ENCODE measurements at regions not wholly inside any gene's neighbourhood (a gene's known extent, or its start where the extent isn't known, plus 50 kb on each side); places are given as distances from the start of the nearest gene placed in this dataset.
"Not testable (repeated sequence)": the region's sequence is repeated elsewhere in the genome, so short reads cannot be mapped to it uniquely, and the experiment has no call there.

- H3K36me3 ChIP-seq (ENCODE audit: insufficient read depth, low read depth, low read length), result no peaks in the 10 kb centered on the region
- no peaks in the 10 kb centered on the region for H3K9me3 ChIP-seq (ENCODE audit: insufficient read depth, low read depth, low read length)
- no peak overlapping the region for H3K4me3 ChIP-seq (ENCODE audit: low read length)
- no peak overlapping the region for H3K27ac ChIP-seq (ENCODE audit: low read length)
- no peaks in the 10 kb centered on the region for H3K27me3 ChIP-seq (ENCODE audit: insufficient read depth, low read length)
- H3K4me1 ChIP-seq (ENCODE audit: insufficient read depth, low read length), result no peaks in the 10 kb centered on the region
- no peak overlapping the region for H3K9ac ChIP-seq (ENCODE audit: low read depth, low read length)
Measured at GRCh38 chrX:46040001-46040400, 505.2 kb downstream of the ZNF674 start.

GRCh38 chrX:46039526-46039925 is 505.7 kb downstream of the ZNF674 start:
- no peaks in the 10 kb centered on the region for H3K36me3 ChIP-seq (ENCODE audit: insufficient read depth, low read depth, low read length)
- H3K27ac ChIP-seq (ENCODE audit: low read length), result no peak overlapping the region
- no peak overlapping the region for H3K9ac ChIP-seq (ENCODE audit: low read depth, low read length)

GRCh38 chrX:46036508-46036907 is 508.7 kb downstream of the ZNF674 start:
- Histone ChIP-seq H3K27ac (ENCODE audit: low read length) (no peak overlapping the region), H3K36me3 (ENCODE audit: insufficient read depth, low read depth, low read length) (no peaks in the 10 kb centered on the region), H3K4me3 (ENCODE audit: low read length) (no peak overlapping the region), H3K27me3 (ENCODE audit: insufficient read depth, low read length) (no peaks in the 10 kb centered on the region), H3K4me1 (ENCODE audit: insufficient read depth, low read length) (no peaks in the 10 kb centered on the region), H3K9me3 (ENCODE audit: insufficient read depth, low read depth, low read length) (no peaks in the 10 kb centered on the region), H3K9ac (ENCODE audit: low read depth, low read length) (no peak overlapping the region)

More at GRCh38 chrX:46039526-46039925, 505.7 kb downstream of the ZNF674 start:
- no peaks in the 10 kb centered on the region for H3K9me3 ChIP-seq (ENCODE audit: insufficient read depth, low read depth, low read length)
- no peaks in the 10 kb centered on the region for H3K27me3 ChIP-seq (ENCODE audit: insufficient read depth, low read length)
- no peaks in the 10 kb centered on the region for H3K4me1 ChIP-seq (ENCODE audit: insufficient read depth, low read length)
- no peak overlapping the region for H3K4me3 ChIP-seq (ENCODE audit: low read length)

- Histone ChIP-seq H3K36me3 (ENCODE audit: insufficient read depth, low read depth, low read length) (no peaks in the 10 kb centered on the region), H3K9me3 (ENCODE audit: insufficient read depth, low read depth, low read length) (no peaks in the 10 kb centered on the region), H3K27me3 (ENCODE audit: insufficient read depth, low read length) (no peaks in the 10 kb centered on the region), H3K4me3 (ENCODE audit: low read length) (no peak overlapping the region), H3K27ac (ENCODE audit: low read length) (no peak overlapping the region), H3K9ac (ENCODE audit: low read depth, low read length) (no peak overlapping the region), H3K4me1 (ENCODE audit: insufficient read depth, low read length) (no peaks in the 10 kb centered on the region)
Measured at GRCh38 chrX:46034868-46035267, 510.4 kb downstream of the ZNF674 start.

- Histone ChIP-seq H3K27me3 (ENCODE audit: insufficient read depth, low read length) (no peaks in the 10 kb centered on the region), H3K27ac (ENCODE audit: low read length) (no peak overlapping the region), H3K4me1 (ENCODE audit: insufficient read depth, low read length) (no peaks in the 10 kb centered on the region), H3K9ac (ENCODE audit: low read depth, low read length) (no peak overlapping the region), H3K36me3 (ENCODE audit: insufficient read depth, low read depth, low read length) (no peaks in the 10 kb centered on the region), H3K9me3 (ENCODE audit: insufficient read depth, low read depth, low read length) (no peaks in the 10 kb centered on the region), H3K4me3 (ENCODE audit: low read length) (no peak overlapping the region)
Measured at GRCh38 chrX:46029777-46030176, 515.4 kb downstream of the ZNF674 start.

- H3K4me1 ChIP-seq (ENCODE audit: insufficient read depth, low read length), result no peaks in the 10 kb centered on the region
- H3K4me3 ChIP-seq (ENCODE audit: low read length), result no peak overlapping the region
- no peak overlapping the region for H3K9ac ChIP-seq (ENCODE audit: low read depth, low read length)
- H3K9me3 ChIP-seq (ENCODE audit: insufficient read depth, low read depth, low read length), result no peaks in the 10 kb centered on the region
- no peak overlapping the region for H3K27ac ChIP-seq (ENCODE audit: low read length)
- H3K27me3 ChIP-seq (ENCODE audit: insufficient read depth, low read length), result no peaks in the 10 kb centered on the region
- H3K36me3 ChIP-seq (ENCODE audit: insufficient read depth, low read depth, low read length), result no peaks in the 10 kb centered on the region
Measured at GRCh38 chrX:46016296-46016695, 528.9 kb downstream of the ZNF674 start.

GRCh38 chrX:46015653-46016052 is 529.6 kb downstream of the ZNF674 start:
- Histone ChIP-seq H3K27ac (ENCODE audit: low read length) (no peak overlapping the region), H3K36me3 (ENCODE audit: insufficient read depth, low read depth, low read length) (no peaks in the 10 kb centered on the region), H3K9ac (ENCODE audit: low read depth, low read length) (no peak overlapping the region), H3K4me1 (ENCODE audit: insufficient read depth, low read length) (no peaks in the 10 kb centered on the region), H3K4me3 (ENCODE audit: low read length) (no peak overlapping the region), H3K27me3 (ENCODE audit: insufficient read depth, low read length) (no peaks in the 10 kb centered on the region), H3K9me3 (ENCODE audit: insufficient read depth, low read depth, low read length) (no peaks in the 10 kb centered on the region)

GRCh38 chrX:45992402-45993123 is 552.7 kb downstream of the ZNF674 start:
- H3K27ac ChIP-seq (ENCODE audit: low read length), result no peak overlapping the region

GRCh38 chrX:45986971-45987370 is 558.2 kb downstream of the ZNF674 start:
- Histone ChIP-seq H3K36me3 (ENCODE audit: insufficient read depth, low read depth, low read length) (no peaks in the 10 kb centered on the region), H3K9ac (ENCODE audit: low read depth, low read length) (no peak overlapping the region), H3K4me1 (ENCODE audit: insufficient read depth, low read length) (no peaks in the 10 kb centered on the region), H3K9me3 (ENCODE audit: insufficient read depth, low read depth, low read length) (no peaks in the 10 kb centered on the region), H3K27me3 (ENCODE audit: insufficient read depth, low read length) (no peaks in the 10 kb centered on the region), H3K4me3 (ENCODE audit: low read length) (no peak overlapping the region), H3K27ac (ENCODE audit: low read length) (no peak overlapping the region)

More at GRCh38 chrX:45992402-45993123, 552.7 kb downstream of the ZNF674 start:
- H3K4me3 ChIP-seq (ENCODE audit: low read length), result no peak overlapping the region
- no peaks in the 10 kb centered on the region for H3K36me3 ChIP-seq (ENCODE audit: insufficient read depth, low read depth, low read length)
- H3K9ac ChIP-seq (ENCODE audit: low read depth, low read length), result no peak overlapping the region
- H3K4me1 ChIP-seq (ENCODE audit: insufficient read depth, low read length), result no peaks in the 10 kb centered on the region
- H3K27me3 ChIP-seq (ENCODE audit: insufficient read depth, low read length), result no peaks in the 10 kb centered on the region
- no peaks in the 10 kb centered on the region for H3K9me3 ChIP-seq (ENCODE audit: insufficient read depth, low read depth, low read length)

- Histone ChIP-seq H3K9ac (ENCODE audit: low read depth, low read length) (no peak overlapping the region), H3K9me3 (ENCODE audit: insufficient read depth, low read depth, low read length) (no peaks in the 10 kb centered on the region), H3K4me1 (ENCODE audit: insufficient read depth, low read length) (no peaks in the 10 kb centered on the region), H3K27me3 (ENCODE audit: insufficient read depth, low read length) (no peaks in the 10 kb centered on the region), H3K4me3 (ENCODE audit: low read length) (no peak overlapping the region), H3K36me3 (ENCODE audit: insufficient read depth, low read depth, low read length) (no peaks in the 10 kb centered on the region), H3K27ac (ENCODE audit: low read length) (no peak overlapping the region)
Measured at GRCh38 chrX:45986081-45986480, 559.1 kb downstream of the ZNF674 start.

GRCh38 chrX:45982958-45983727 is 562.1 kb downstream of the ZNF674 start:
- H3K4me3 ChIP-seq (ENCODE audit: low read length); H3K9me3 ChIP-seq (ENCODE audit: insufficient read depth, low read depth, low read length); H3K27me3 ChIP-seq (ENCODE audit: insufficient read depth, low read length); H3K9ac ChIP-seq (ENCODE audit: low read depth, low read length); H3K4me1 ChIP-seq (ENCODE audit: insufficient read depth, low read length); H3K36me3 ChIP-seq (ENCODE audit: insufficient read depth, low read depth, low read length); H3K27ac ChIP-seq (ENCODE audit: low read length): not testable (repeated sequence)

- no peaks in the 10 kb centered on the region for H3K36me3 ChIP-seq (ENCODE audit: insufficient read depth, low read depth, low read length)
- no peaks in the 10 kb centered on the region for H3K4me1 ChIP-seq (ENCODE audit: insufficient read depth, low read length)
- H3K9me3 ChIP-seq (ENCODE audit: insufficient read depth, low read depth, low read length), result no peaks in the 10 kb centered on the region
- no peak overlapping the region for H3K27ac ChIP-seq (ENCODE audit: low read length)
- no peaks in the 10 kb centered on the region for H3K27me3 ChIP-seq (ENCODE audit: insufficient read depth, low read length)
- no peak overlapping the region for H3K9ac ChIP-seq (ENCODE audit: low read depth, low read length)
- no peak overlapping the region for H3K4me3 ChIP-seq (ENCODE audit: low read length)
Measured at GRCh38 chrX:45980726-45981125, 564.5 kb downstream of the ZNF674 start.
